VCaP (cell line): ENCODE measurements at regions not wholly inside any gene's neighbourhood (a gene's known extent, or its start where the extent isn't known, plus 50 kb on each side); places are given as distances from the start of the nearest gene placed in this dataset.

Source experiments
- H3K27ac ChIP-seq: fragments of 450-650 bp; 2 replicates; pipeline ENCODE4 v1.5.1; 2017
- CTCF ChIP-seq: fragments of 450-650 bp; conservative IDR thresholded peaks from 2 replicates; pipeline ENCODE4 v1.5.1; 2017; ENCODE audit warnings: mild to moderate bottlenecking, moderate library complexity

GRCh38 chr9:105881021-105881420, 186.7 kb downstream of the TMEM38B start:
- TF ChIP-seq CTCF, result no peak
- H3K27ac ChIP-seq, result no peak overlapping the region

DNA sequence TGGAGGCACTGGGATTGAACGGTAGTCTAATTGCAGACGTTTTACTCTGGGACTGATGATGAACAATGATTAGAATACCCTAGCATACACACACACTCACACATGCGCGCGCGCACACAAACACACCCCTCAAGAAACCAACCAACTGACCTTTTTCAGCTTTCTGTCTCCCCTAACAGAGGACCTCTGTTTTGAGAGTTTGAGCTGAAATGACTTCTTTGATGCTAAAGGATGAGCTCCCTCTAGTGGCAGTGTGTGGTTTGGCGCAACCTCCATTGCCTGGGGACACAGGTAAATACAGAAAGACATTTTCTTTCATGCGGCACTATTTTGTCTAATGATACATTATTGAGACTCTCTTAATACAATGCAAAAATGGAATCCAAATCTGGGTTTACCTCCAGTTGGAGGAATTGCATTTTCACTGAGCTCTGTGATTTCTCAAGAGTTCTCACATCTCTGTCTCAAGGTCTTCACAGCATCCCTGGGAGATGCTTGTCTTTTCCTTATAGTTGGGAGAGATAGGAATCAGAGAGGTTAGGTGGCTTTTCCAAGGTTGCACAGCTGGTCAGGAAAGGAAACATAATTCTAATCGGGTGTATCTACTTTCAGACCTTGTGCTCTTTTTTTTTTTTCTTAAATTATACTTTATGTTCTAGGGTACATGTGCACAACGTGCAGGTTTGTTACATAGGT, 187.5 kb downstream of the TMEM38B start:
- H3K27ac ChIP-seq, result no peak overlapping the region
- TF ChIP-seq CTCF, result peak; percentile 92

DNA sequence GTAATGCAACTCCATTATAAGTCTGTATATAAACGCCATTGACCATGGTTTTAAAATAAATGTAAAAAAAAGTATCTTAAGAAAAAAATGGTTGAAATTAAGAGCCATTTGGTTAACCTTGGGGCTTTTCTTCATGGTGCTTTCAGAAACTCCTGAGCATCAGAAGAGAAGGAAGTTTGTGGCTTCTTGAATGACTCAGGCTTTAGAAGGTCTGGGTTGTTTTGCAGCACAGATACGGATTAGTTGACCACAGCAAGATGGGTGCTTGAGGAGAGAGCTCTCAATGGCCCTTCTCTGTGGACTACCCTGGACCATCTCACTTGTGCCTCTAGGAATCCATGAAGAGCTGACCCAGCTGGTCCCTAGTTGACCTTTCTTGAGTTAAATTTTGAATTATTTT, 189.5 kb downstream of the TMEM38B start:
- no peak overlapping the region for H3K27ac ChIP-seq
- no peak for TF ChIP-seq CTCF

DNA sequence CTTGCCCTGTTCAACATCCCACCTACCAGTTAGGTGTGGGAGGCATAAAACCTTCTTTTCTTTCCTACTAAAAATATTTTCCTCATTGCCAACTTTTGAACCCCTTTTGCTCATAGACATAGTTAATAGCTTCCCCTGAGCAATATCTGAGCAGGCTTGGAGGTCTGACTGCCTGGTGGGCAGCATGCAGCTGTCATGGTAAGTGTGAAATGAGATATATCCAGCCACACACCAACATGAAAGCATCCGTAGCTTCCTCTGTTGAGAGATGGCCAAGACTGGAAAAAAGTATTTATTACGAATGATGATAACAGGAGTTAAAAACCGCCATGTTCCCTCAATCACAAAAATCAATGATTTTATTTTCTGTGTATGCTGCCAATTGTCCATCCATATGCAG, 190.1 kb downstream of the TMEM38B start:
- H3K27ac ChIP-seq, result no peak overlapping the region
- no peak for TF ChIP-seq CTCF

- TF ChIP-seq CTCF, result no peak
- no peak overlapping the region for H3K27ac ChIP-seq
These were observed 191.8 kb downstream of the TMEM38B start for GRCh38 chr9:105886136-105886535.

DNA sequence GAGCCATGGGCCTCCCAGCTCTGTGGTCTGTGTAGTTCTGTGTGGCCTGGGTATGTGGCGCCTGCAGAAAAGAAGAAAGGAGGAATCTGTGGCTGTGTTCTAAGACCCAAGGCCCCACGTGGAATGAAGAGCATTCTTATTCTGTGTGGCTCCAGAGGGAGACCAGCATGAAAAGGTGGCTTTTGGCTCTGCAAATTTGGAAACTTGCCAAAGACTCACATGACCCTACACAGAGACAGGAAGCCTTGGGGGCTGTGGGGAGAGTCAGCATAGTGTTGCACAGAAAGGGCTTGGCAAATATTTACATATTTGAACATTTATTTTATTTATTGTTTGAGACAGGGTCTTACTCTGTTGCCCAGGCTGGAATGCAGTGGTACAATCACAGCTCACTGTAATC, 193.3 kb downstream of the TMEM38B start:
- no peak for TF ChIP-seq CTCF
- H3K27ac ChIP-seq, result no peak overlapping the region

DNA sequence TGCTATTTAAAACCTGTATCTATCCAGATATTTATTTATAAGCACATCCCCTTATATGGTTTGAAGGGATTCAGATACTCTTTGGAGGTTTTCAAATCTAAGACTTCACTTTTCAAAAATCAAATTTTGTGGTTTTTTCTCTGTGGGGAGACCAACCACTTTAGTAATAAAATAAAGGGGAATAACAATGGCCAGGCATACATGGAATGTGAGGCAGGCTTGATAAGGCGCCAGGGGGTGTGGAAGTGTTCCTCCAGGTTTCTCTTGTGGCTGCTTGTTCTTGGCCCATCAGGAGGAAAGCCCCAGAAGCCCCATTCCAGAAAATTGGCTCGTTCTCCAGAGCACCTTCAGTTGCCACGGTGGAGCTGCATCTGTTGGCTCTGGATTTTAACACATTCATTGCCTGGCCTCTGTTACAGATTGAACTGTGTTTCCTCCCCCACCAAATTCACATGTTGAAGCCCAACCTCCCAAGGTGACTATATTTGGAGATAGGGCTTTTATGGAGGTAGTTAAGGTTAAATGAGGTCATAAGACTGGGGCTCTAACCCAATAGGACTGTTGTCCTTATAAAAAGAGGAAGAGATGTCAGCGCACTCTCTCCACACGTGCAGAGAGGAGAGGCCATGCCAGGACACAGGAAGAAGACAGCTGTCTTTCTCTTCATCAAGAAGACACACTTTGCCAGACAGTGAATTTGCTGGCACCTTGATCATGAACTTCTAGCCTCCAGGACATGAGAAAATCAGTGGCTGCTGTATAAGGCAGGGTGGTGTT, 195.9 kb downstream of the TMEM38B start:
- no peak overlapping the region for H3K27ac ChIP-seq
- TF ChIP-seq CTCF, result no peak
